ENCODE measurements at regions not wholly inside any gene's neighbourhood (a gene's known extent, or its start where the extent isn't known, plus 50 kb on each side); places are given as distances from the start of the nearest gene placed in this dataset.
"Not testable (repeated sequence)": the region's sequence is repeated elsewhere in the genome, so short reads cannot be mapped to it uniquely, and the experiment has no call there.

DNA sequence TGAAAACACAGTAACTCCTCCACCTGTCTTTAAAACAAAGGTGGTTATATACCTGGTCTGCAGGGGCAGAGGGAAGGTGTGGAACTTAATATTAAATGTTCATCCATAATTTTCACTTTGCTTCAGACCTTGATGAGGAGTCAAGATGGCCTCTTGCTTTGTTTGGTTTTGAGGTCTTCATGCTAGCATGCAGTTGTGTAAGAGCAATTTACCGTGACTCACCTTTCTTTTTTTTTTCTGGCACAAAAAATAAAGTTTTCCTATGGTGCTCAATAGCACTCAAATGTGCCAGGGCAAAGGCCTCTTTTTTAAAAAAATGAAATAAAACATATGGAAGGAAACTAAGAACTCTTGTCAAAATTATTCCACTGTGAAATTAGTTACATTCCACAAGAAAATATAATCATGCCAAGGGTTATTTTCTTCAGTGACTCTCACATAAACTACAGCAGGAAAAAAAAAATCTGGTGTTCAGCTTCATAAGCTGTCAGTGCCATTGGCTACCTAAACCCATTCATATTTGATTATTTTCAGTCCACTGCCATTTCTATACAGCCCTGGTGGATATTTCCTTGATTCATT lies 128.2 kb downstream of the SLC7A11 start:
- no peak overlapping the region for H3K27ac Mint-ChIP-seq

DNA sequence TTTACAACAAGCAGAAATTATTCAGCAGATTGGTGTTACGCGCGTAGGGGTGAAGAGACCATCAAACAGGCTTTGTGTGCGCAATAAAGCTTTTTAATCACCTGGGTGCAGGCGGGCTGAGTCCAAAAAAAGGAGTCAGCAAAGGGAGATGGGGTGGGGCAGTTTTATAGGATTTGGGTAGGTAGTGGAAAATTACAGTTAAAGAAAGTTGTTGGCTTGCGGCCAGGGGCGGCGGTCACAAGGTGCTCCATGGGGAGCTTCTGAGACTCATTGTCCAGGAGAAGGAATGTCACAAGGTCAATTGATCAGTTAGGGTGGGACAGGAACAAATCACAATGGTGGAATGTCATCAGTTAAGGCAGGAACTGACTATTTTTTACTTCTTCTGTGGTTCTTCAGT lies 129.3 kb downstream of the SLC7A11 start:
- H3K36me3 Mint-ChIP-seq (ENCODE audit: low read depth); H3K4me1 Mint-ChIP-seq (ENCODE audit: low read depth); H3K9me3 Mint-ChIP-seq; H3K27ac Mint-ChIP-seq; intact Hi-C loops (cut with micrococcal nuclease); H3K27me3 Mint-ChIP-seq; H3K4me3 Mint-ChIP-seq: not testable (repeated sequence)

More for the DNA sequence above, 128.2 kb downstream of the SLC7A11 start:
- Mint-ChIP-seq H3K27me3 (peaks cover 10% of the 10 kb centered on the region), H3K4me3 (no peak overlapping the region), H3K36me3 (ENCODE audit: low read depth) (no peaks in the 10 kb centered on the region), H3K4me1 (ENCODE audit: low read depth) (no peaks in the 10 kb centered on the region), H3K9me3 (no peaks in the 10 kb centered on the region)
- intact Hi-C loops (cut with micrococcal nuclease) = no loop called here

DNA sequence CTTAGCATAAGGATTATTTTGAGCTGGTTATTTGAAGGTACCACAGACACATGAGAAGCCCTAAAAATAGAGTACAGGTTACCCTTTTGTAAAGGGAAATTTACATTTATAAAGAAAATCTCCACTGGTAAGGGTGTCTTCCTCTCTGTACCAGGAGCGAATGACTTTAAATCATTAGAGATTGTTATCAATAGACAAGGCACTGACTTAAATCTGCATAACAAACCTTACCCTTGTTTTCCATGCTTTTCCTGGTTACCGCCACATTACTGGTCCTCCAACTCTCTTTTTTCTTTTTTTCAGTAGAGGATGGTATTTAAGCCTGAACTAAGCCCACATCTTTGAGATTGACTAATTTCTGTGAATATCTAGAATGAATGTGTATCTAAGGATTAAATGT lies 129.8 kb downstream of the SLC7A11 start:
- H3K27ac Mint-ChIP-seq = no peak overlapping the region
- H3K9me3 Mint-ChIP-seq = no peaks in the 10 kb centered on the region
- H3K4me3 Mint-ChIP-seq = no peak overlapping the region
- H3K4me1 Mint-ChIP-seq (ENCODE audit: low read depth) = peaks cover 5% of the 10 kb centered on the region
- intact Hi-C loops (cut with micrococcal nuclease) = no loop called here
- H3K27me3 Mint-ChIP-seq = peaks cover 7% of the 10 kb centered on the region
- no peaks in the 10 kb centered on the region for H3K36me3 Mint-ChIP-seq (ENCODE audit: low read depth)

DNA sequence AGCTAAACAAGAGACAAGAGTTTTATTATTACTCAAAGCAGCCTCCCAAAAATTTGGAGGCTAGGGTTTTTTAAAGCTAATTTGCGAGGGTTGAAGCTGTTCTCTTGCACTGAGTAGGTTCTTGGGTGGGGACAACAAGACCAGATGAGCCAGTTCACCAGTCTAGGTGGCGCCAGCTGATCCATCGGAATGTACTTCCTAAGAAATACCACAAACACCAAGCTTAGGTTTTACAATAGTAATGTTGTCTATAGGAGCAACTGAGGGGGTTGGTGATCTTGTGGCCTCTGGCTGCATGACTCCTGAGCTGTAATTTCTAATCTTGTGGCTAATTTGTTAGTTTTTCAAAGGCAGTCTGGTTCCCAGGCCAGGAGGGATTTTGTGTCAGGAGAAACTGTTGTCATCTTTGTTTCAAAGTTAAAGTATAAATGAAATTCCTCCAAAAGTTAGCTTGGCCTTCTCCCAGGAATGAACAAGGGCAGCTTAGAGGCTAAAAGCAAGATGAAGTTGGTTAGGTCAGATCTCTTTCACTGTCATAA lies 130.6 kb downstream of the SLC7A11 start:
- Mint-ChIP-seq H3K4me3 (no peak overlapping the region), H3K27ac (no peak overlapping the region), H3K4me1 (ENCODE audit: low read depth) (peaks cover 5% of the 10 kb centered on the region), H3K36me3 (ENCODE audit: low read depth) (no peaks in the 10 kb centered on the region), H3K9me3 (no peaks in the 10 kb centered on the region), H3K27me3 (peaks cover 5% of the 10 kb centered on the region)
- intact Hi-C loops (cut with micrococcal nuclease) = no loop called here

GRCh38 chr4:138110815-138111214 lies 131.3 kb downstream of the SLC7A11 start:
- Mint-ChIP-seq H3K4me1 (ENCODE audit: low read depth) (peaks cover 5% of the 10 kb centered on the region), H3K4me3 (no peak overlapping the region), H3K27me3 (peaks cover 5% of the 10 kb centered on the region), H3K27ac (no peak overlapping the region), H3K36me3 (ENCODE audit: low read depth) (no peaks in the 10 kb centered on the region), H3K9me3 (no peaks in the 10 kb centered on the region)
- intact Hi-C loops (cut with micrococcal nuclease) = no loop called here

GRCh38 chr4:138107023-138107422 lies 135.1 kb downstream of the SLC7A11 start:
- intact Hi-C loops (cut with micrococcal nuclease) = no loop called here
- Mint-ChIP-seq H3K27ac (no peak overlapping the region), H3K36me3 (ENCODE audit: low read depth) (no peaks in the 10 kb centered on the region), H3K4me1 (ENCODE audit: low read depth) (peaks cover 5% of the 10 kb centered on the region), H3K4me3 (no peak overlapping the region), H3K27me3 (no peaks in the 10 kb centered on the region), H3K9me3 (no peaks in the 10 kb centered on the region)

GRCh38 chr4:138105331-138105730 lies 136.8 kb downstream of the SLC7A11 start:
- no peaks in the 10 kb centered on the region for H3K9me3 Mint-ChIP-seq
- intact Hi-C loops (cut with micrococcal nuclease) = no loop called here
- no peaks in the 10 kb centered on the region for H3K36me3 Mint-ChIP-seq (ENCODE audit: low read depth)
- H3K4me3 Mint-ChIP-seq = no peak overlapping the region
- peaks cover 5% of the 10 kb centered on the region for H3K4me1 Mint-ChIP-seq (ENCODE audit: low read depth)
- no peak overlapping the region for H3K27ac Mint-ChIP-seq
- H3K27me3 Mint-ChIP-seq = no peaks in the 10 kb centered on the region

DNA sequence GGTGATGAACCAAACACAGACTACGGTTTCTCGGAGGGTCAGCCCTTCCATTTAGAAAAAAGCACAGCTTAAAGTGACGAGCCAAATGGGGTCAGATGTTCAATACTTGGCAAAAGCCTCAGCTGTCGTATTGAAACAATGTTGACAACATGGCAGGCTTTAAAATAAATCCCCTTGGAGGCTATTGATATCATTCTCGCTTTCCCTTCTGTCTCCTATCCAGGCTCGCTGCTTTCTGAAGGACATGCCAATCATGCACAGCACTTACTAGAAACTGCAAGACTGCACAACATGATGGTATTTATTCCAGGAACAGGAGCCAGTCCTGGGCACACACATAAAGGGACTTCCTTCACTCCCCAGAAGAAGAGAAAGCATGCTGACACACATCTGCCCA lies 137.9 kb downstream of the SLC7A11 start:
- no peak overlapping the region for H3K4me3 Mint-ChIP-seq
- H3K9me3 Mint-ChIP-seq = no peaks in the 10 kb centered on the region
- H3K4me1 Mint-ChIP-seq (ENCODE audit: low read depth) = peaks cover 5% of the 10 kb centered on the region
- no peaks in the 10 kb centered on the region for H3K27me3 Mint-ChIP-seq
- H3K36me3 Mint-ChIP-seq (ENCODE audit: low read depth) = no peaks in the 10 kb centered on the region
- H3K27ac Mint-ChIP-seq = no peak overlapping the region
- intact Hi-C loops (cut with micrococcal nuclease) = no loop called here

DNA sequence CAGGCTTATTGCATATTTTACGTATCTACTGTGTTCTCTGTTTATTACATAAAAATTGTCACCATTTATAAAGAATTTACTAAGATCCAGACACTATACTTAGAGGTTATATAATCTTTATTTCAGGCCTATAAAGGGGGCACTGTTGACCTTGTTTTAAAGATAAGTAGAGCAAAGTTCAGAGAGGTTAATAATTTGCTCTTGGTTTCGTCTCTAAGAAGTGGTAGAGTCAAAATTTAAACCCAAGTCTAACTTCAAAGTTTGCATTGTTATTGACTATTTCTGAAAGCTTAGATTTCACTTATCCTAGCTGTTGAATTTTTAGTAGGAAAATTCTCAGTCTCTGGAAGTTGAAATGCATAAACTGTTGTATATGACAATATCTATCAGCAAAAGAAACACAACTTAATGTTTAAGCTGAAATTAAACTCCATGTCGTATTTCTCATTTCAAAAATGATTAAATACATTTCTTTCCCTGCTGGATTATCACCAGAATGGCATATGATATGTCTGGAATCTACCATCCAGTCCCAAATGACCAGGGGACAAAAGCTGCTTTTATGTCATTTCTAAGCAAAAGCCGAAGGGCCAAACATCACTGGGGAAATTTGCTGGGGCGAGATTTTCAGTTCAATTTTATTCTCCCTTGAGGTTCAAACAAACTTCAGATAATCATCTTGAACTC lies 138.4 kb downstream of the SLC7A11 start:
- H3K4me1 Mint-ChIP-seq (ENCODE audit: low read depth) = peaks cover 5% of the 10 kb centered on the region
- no peaks in the 10 kb centered on the region for H3K27me3 Mint-ChIP-seq
- H3K36me3 Mint-ChIP-seq (ENCODE audit: low read depth) = no peaks in the 10 kb centered on the region
- intact Hi-C loops (cut with micrococcal nuclease) = no loop called here
- H3K9me3 Mint-ChIP-seq = no peaks in the 10 kb centered on the region
- no peak overlapping the region for H3K4me3 Mint-ChIP-seq
- H3K27ac Mint-ChIP-seq = no peak overlapping the region

DNA sequence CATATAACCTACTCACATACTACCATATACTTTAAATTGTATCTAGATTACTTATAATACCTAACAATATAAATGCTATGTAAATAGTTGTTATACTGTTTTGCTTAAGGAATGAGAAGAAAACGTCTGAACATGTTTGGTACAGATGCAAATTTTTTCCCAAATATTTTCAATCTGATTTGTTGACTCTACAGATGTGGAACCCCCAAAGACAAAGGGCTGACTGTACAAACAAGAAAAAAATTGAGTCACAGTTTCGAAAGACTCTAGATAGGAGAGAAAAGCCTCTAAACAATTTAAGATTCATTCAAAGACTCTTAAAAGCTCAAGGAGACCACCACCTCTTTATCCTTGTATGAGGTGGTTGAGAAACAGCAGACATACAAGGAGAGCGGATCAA lies 142.8 kb downstream of the SLC7A11 start:
- H3K4me3 Mint-ChIP-seq = no peak overlapping the region

GRCh38 chr4:138097912-138098600 lies 144.1 kb downstream of the SLC7A11 start:
- Mint-ChIP-seq H3K4me1 (ENCODE audit: low read depth) (no peaks in the 10 kb centered on the region), H3K4me3 (no peak overlapping the region), H3K27ac (no peak overlapping the region), H3K27me3 (peaks cover 9% of the 10 kb centered on the region), H3K36me3 (ENCODE audit: low read depth) (no peaks in the 10 kb centered on the region), H3K9me3 (no peaks in the 10 kb centered on the region)
- intact Hi-C loops (cut with micrococcal nuclease) = no loop called here

More for the DNA sequence above, 142.8 kb downstream of the SLC7A11 start:
- Mint-ChIP-seq H3K4me1 (ENCODE audit: low read depth) (no peaks in the 10 kb centered on the region), H3K9me3 (no peaks in the 10 kb centered on the region), H3K27me3 (peaks cover 7% of the 10 kb centered on the region), H3K27ac (no peak overlapping the region), H3K36me3 (ENCODE audit: low read depth) (no peaks in the 10 kb centered on the region)
- intact Hi-C loops (cut with micrococcal nuclease) = no loop called here

DNA sequence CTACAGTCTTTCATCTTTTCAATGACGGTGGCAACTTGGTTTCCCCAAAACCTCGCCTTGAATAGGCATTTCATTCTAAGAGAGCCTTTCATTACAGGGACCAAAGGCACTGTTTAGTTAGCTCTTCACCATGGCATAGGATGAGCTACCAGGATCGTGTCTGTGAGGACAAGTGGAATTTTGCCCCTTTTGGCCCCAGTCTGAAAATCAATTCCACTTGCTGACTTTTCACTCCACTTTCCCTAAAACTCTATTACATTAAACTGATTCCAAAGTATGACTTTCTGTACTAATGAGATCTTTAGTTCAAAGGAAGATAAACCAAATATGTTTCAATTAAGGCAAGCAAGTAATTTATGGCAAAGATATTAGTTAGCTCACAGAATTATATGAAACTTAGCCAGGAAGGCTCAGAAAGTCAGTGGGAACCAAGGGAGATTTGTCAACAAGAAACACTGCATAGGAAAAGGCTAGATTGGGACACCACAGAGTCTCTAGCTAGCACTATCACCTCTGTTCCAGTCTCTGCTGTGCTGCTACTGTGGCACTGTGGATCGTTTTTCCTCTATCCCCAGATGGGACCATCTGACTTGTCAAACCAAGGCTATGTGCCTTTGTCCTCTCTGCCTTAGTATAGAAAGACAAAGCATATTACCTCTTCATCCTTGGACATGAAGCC lies 145.6 kb downstream of the SLC7A11 start:
- Mint-ChIP-seq H3K4me1 (ENCODE audit: low read depth) (no peaks in the 10 kb centered on the region), H3K9me3 (no peaks in the 10 kb centered on the region), H3K4me3 (no peak overlapping the region), H3K36me3 (ENCODE audit: low read depth) (no peaks in the 10 kb centered on the region), H3K27me3 (peaks cover 13% of the 10 kb centered on the region), H3K27ac (no peak overlapping the region)
- intact Hi-C loops (cut with micrococcal nuclease) = no loop called here

GRCh38 chr4:138095378-138095777 lies 146.8 kb downstream of the SLC7A11 start:
- peaks cover 2% of the 10 kb centered on the region for H3K4me1 Mint-ChIP-seq (ENCODE audit: low read depth)
- no peak overlapping the region for H3K4me3 Mint-ChIP-seq
- no peaks in the 10 kb centered on the region for H3K9me3 Mint-ChIP-seq
- intact Hi-C loops (cut with micrococcal nuclease) = no loop called here
- H3K27ac Mint-ChIP-seq = no peak overlapping the region
- H3K36me3 Mint-ChIP-seq (ENCODE audit: low read depth) = no peaks in the 10 kb centered on the region
- H3K27me3 Mint-ChIP-seq = peaks cover 15% of the 10 kb centered on the region

GRCh38 chr4:138092060-138092459 lies 150.1 kb downstream of the SLC7A11 start:
- Mint-ChIP-seq H3K9me3 (no peaks in the 10 kb centered on the region), H3K27ac (no peak overlapping the region), H3K36me3 (ENCODE audit: low read depth) (no peaks in the 10 kb centered on the region), H3K27me3 (peaks cover 11% of the 10 kb centered on the region), H3K4me1 (ENCODE audit: low read depth) (peaks cover 5% of the 10 kb centered on the region), H3K4me3 (no peak overlapping the region)
- intact Hi-C loops (cut with micrococcal nuclease) = loop anchor here (5.0 kb wide), 1 partner anchor 590 kb away; no protein-coding TSS in a partner anchor

Data from dendritic cell treated with granulocyte-macrophage colony-stimulating factor and Interleukin-4, amounts not matched to agents 40 ng/mL and 50 ng/mL, for 4 days (primary cell).